Pulmonary artery endothelial cell (primary cell): ENCODE measurements at regions not wholly inside any gene's neighbourhood (a gene's known extent, or its start where the extent isn't known, plus 50 kb on each side); places are given as distances from the start of the nearest gene placed in this dataset.
"Not testable (repeated sequence)": the region's sequence is repeated elsewhere in the genome, so short reads cannot be mapped to it uniquely, and the experiment has no call there.

Source experiments
- DNase-seq: peaks from one replicate; pipeline ENCODE4 v3.0.0-alpha.2; 2011; ENCODE audit warnings: low read depth, low spot score

GRCh38 chr11:31958076-31958735 is 132.7 kb upstream of the RCN1 start:
- DNase-seq = peak; percentile 17

GRCh38 chr11:31957674-31958073 is 133.2 kb upstream of the RCN1 start:
- DNase-seq = no peak

GRCh38 chr11:31956310-31956709 is 134.6 kb upstream of the RCN1 start:
- no peak for DNase-seq

- no peak for DNase-seq
Observed at GRCh38 chr11:31955838-31956237, 135.0 kb upstream of the RCN1 start.

GRCh38 chr11:31953803-31954327 is 137.0 kb upstream of the RCN1 start:
- no peak for DNase-seq

GRCh38 chr11:31949733-31950200 is 138.6 kb upstream of the PAX6 start:
- DNase-seq = not testable (repeated sequence)

GRCh38 chr11:31947051-31947450 is 135.9 kb upstream of the PAX6 start:
- no peak for DNase-seq

GRCh38 chr11:31943056-31943780 is 132.1 kb upstream of the PAX6 start:
- DNase-seq = no peak

- DNase-seq = peak; percentile 74
Observed at GRCh38 chr11:31940371-31941037, 129.4 kb upstream of the PAX6 start.

- no peak for DNase-seq
Observed at GRCh38 chr11:31939004-31939403, 127.9 kb upstream of the PAX6 start.

- DNase-seq = no peak
Observed at GRCh38 chr11:31936312-31936711, 125.2 kb upstream of the PAX6 start.

GRCh38 chr11:31932879-31933278 is 121.8 kb upstream of the PAX6 start:
- no peak for DNase-seq

- DNase-seq = no peak
Observed at GRCh38 chr11:31927982-31928381, 116.9 kb upstream of the PAX6 start.

GRCh38 chr11:31926816-31927528 is 115.8 kb upstream of the PAX6 start:
- DNase-seq = no peak

GRCh38 chr11:31926106-31926505 is 115.0 kb upstream of the PAX6 start:
- DNase-seq = no peak

GRCh38 chr11:31922450-31922849 is 111.3 kb upstream of the PAX6 start:
- no peak for DNase-seq

GRCh38 chr11:31921081-31921480 is 110.0 kb upstream of the PAX6 start:
- no peak for DNase-seq

GRCh38 chr11:31919175-31919574 is 108.1 kb upstream of the PAX6 start:
- no peak for DNase-seq

GRCh38 chr11:31915867-31916266 is 104.7 kb upstream of the PAX6 start:
- no peak for DNase-seq

- no peak for DNase-seq
Observed at GRCh38 chr11:31913985-31914384, 102.9 kb upstream of the PAX6 start.

GRCh38 chr11:31912808-31913207 is 101.7 kb upstream of the PAX6 start:
- DNase-seq = no peak
